Medulla oblongata (tissue), 1 donor: ENCODE measurements at regions not wholly inside any gene's neighbourhood (a gene's known extent, or its start where the extent isn't known, plus 50 kb on each side); places are given as distances from the start of the nearest gene placed in this dataset.

Experiments
- DNase-seq: peaks from one replicate; pipeline ENCODE4 v3.0.0-alpha.2; 2015; ENCODE audit errors: extremely low spot score

DNA sequence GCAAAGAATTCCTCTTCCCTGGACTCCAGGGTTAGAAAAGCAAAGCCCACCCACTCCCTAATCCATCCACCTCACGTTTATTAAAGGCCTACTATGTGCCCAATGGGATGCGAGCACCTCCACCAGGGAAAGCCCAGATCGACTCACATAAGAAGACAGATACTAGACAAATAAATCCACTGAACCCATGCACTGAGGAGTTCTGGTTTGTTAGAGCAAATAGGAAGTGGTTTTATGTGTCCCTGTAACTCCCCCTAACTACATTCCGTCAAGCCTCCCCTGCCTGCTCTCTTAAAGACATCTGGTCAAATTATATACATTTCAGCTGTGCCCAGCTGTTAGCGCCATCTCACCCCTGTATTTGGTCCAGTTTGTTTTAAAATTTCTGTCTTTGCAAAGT is 218.5 kb upstream of the RPL38 start:
- no peak for DNase-seq

- no peak for DNase-seq
Observed at GRCh38 chr17:73985466-73986015, 217.9 kb upstream of the RPL38 start.

- DNase-seq: no peak
Observed at GRCh38 chr17:73986641-73987177, 216.8 kb upstream of the RPL38 start.

DNA sequence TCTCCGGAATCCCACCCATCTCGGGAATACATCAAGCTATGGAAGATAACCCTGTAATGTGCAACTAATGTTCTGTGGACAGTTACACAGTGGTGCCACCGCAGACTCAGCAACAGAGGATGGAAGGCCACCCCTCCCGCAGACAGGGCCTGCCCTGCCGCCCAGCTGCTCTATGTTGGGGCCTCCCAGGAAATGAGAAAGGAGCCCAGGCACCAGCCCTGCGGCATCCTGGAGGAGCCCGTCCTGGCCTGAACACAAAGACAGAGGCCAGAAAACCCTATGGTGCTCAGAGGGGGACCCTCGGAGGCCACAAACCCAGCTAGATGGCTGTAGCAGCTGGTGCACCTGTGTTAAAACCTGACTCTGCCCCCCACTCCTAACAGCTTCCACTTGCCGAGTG is 216.1 kb upstream of the RPL38 start:
- no peak for DNase-seq

- no peak for DNase-seq
Observed at GRCh38 chr17:73987845-73988509, 215.5 kb upstream of the RPL38 start.

- DNase-seq: no peak
Observed at GRCh38 chr17:73989671-73990070, 213.8 kb upstream of the RPL38 start.

DNA sequence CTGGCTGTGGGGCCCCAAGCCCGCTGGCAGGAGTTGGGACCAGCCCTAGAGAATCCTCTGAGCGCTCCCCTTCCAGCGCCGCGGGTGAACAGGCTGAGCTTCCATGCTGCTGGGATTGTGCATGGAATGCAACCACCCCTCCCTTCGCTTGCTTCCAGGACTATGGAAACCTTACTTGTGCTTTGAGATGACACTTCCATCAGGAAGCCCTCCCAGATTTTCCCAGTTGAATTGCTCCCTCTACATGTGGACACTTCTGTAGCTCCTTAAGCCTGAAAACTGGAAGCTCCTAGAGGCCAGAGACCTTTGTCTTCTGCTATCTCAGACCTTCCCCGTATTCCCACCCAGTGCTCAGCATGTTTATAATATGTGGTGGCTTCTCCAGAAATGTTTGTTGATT is 213.2 kb upstream of the RPL38 start:
- DNase-seq: no peak

- no peak for DNase-seq
Observed at GRCh38 chr17:73991260-73991659, 212.2 kb upstream of the RPL38 start.

- DNase-seq: no peak
Observed at GRCh38 chr17:73994946-73995345, 208.5 kb upstream of the RPL38 start.

DNA sequence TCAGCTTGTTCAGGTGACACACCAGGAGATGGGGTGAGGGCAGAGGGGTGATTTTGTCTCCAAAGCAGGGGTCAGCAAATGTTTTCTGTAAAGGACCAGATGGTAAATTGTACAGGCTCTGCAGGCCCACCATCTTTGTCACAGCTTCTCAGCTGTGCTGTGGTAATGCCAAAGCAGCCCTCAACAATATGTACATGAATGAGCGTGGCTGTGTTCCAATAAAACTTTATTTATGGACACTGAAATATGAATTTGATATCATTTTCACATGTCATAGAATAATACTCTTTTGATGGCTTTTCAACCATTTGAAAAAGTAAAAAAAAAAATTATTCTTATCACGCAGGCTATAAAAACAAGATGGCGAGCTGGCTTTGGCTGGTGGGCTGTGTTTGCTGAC is 206.4 kb upstream of the RPL38 start:
- DNase-seq: no peak

DNA sequence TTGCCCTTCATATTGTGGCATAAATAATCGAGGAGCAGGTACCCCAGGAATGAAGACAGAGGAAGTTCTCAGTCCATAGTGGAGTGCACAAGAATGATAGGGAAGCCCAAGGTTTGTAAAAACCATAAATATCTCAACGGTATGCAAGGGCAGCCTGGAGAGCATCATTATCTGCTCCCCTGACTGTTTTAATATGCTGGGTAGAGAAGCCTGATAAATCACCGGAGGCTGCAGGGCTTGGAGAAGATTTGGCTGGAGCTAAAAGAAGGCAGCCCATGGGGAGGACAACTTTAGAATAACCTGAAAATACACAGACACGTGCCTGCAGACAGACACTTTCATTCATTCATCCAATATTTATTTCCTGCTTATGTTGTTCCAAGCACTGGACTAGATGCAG is 205.2 kb upstream of the RPL38 start:
- DNase-seq: no peak

GRCh38 chr17:73998653-73999645 is 204.5 kb upstream of the RPL38 start:
- DNase-seq: no peak

DNA sequence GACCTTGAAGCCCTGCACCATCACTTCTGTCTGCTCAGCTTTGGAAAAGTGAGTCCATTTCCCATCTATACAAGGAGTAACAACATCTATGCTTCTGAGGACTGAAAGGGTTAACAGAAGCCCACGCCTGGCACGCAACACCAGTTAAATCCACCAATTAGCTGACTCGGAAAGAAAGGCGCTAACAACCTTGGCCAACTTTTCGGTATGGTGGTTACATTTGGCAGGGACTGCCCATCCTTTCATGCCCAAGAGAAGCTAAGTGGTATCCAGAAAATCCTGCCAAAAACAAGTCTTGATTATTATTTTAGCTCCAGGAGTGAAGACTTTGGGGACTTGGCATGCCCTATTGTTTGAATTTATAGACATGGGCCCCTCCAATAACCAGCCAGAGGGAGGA is 202.3 kb upstream of the RPL38 start:
- no peak for DNase-seq

GRCh38 chr17:74002241-74002640 is 201.2 kb upstream of the RPL38 start:
- no peak for DNase-seq

DNA sequence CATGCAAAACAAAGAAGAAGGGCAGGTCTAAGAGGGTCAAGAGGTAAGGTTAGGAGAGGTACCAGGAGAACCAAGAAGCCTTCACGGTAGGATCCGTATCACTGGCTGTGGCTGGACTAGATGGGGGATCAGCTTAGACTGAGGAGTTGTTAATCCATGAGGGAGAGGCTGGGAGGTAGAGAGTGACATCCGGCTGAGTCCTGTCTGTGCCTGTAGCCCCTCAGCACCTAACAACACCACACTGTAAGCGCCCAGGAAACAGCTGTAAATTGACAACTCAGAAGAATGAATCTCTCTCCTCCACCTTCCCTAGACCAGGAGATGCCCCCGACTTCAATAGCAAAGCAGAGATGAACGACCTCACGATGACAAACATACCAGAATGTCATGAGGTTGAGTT is 199.4 kb upstream of the RPL38 start:
- DNase-seq: no peak

GRCh38 chr17:74005790-74006189 is 197.7 kb upstream of the RPL38 start:
- no peak for DNase-seq

- no peak for DNase-seq
Observed at GRCh38 chr17:74006371-74006770, 197.1 kb upstream of the RPL38 start.

- DNase-seq: no peak
Observed at GRCh38 chr17:74008196-74008595, 195.3 kb upstream of the RPL38 start.

DNA sequence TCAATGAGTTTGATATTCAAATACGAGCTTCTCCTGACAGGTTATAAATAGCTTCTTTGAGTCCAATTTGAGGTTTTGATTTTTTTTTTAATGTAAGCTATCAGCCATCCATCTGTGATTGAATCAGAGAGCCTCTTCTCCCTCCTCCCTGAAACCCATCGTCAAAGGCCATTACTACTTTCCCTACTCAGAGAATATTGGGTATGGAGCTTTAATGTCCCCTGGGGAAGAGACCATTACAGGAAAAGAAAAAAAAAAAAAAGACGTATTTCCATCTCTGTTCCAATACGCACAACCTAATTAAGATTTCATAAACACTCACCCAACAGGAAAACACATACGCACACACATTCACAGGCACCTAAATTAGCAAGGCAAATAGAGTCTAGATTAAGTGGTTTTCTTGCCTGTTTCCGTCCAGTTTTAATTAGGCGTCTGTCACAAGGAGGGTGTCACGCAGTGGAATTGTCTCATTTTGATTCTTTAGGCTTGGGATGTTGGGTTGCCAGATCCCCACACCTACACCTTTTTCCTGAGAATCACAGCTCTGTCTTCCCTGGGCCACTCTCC is 194.3 kb upstream of the RPL38 start:
- no peak for DNase-seq

- no peak for DNase-seq
Observed at GRCh38 chr17:74010903-74011302, 192.6 kb upstream of the RPL38 start.

GRCh38 chr17:74011966-74012365 is 191.5 kb upstream of the RPL38 start:
- no peak for DNase-seq

DNA sequence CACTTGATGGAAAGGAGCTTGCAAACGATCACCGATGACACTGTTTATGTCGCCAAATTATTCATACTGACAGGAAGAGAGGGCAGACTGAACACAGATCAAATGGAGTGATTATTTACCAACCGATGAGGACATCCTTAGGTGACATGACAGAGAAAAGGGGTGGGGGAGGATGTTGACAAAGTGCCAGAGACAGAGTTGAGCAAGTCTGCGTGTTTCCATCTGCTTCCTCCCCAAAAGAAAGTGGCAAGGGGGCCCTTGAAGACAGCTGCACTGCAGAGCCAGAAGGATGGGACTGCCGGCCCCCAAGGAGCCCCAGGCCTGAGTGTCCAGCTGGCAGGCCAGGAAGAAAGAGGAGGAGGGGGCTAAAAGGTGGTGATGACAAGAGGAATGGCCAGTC is 191.0 kb upstream of the RPL38 start:
- no peak for DNase-seq
